ENCODE measurements at regions not wholly inside any gene's neighbourhood (a gene's known extent, or its start where the extent isn't known, plus 50 kb on each side); places are given as distances from the start of the nearest gene placed in this dataset.
"Not testable (repeated sequence)": the region's sequence is repeated elsewhere in the genome, so short reads cannot be mapped to it uniquely, and the experiment has no call there.

DNA sequence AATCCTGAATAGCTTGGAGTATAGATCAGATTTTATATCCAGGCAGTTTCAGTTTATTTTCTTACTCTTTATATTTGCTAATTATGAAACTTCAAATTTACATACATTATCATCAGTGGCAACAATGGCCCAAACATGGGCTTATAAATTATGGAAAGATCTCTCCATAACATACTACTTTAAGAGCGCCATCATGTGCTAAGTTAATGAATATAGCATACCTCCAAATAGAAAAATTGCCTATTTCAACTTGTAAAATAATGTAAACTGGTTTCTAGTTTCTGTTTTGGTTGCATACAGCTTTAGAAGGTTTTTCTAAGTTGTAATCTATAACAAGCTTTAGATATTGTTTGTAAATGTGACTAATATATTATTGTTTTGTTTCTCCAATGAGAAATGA lies 531.3 kb upstream of the UBE2E2 start:
- Histone ChIP-seq H3K27ac (ENCODE audit: low read length) (no peak overlapping the region), H3K4me1 (ENCODE audit: control insufficient read depth, insufficient read depth, low read length) (no peaks in the 10 kb centered on the region), H3K27me3 (ENCODE audit: control insufficient read depth, insufficient read depth, low read length) (no peaks in the 10 kb centered on the region), H3K36me3 (ENCODE audit: control insufficient read depth, insufficient read depth, low read length) (no peaks in the 10 kb centered on the region), H3K4me3 (ENCODE audit: low read length) (no peak overlapping the region), H3K9me3 (ENCODE audit: control insufficient read depth, low read depth, low read length) (no peaks in the 10 kb centered on the region)
- no peak for DNase-seq
- 100% methylated on average over 1 of the region's 1 CpG for WGBS (ENCODE audit: insufficient coverage, low lambda C conversion rate)

- Histone ChIP-seq H3K4me1 (ENCODE audit: control insufficient read depth, insufficient read depth, low read length) (no peaks in the 10 kb centered on the region), H3K4me3 (ENCODE audit: low read length) (no peak overlapping the region), H3K36me3 (ENCODE audit: control insufficient read depth, insufficient read depth, low read length) (no peaks in the 10 kb centered on the region), H3K27ac (ENCODE audit: low read length) (no peak overlapping the region), H3K9me3 (ENCODE audit: control insufficient read depth, low read depth, low read length) (no peaks in the 10 kb centered on the region), H3K27me3 (ENCODE audit: control insufficient read depth, insufficient read depth, low read length) (no peaks in the 10 kb centered on the region)
- no peak for DNase-seq
- no CpG with 5 or more reads among the region's 3 CpGs for WGBS (ENCODE audit: insufficient coverage, low lambda C conversion rate)
Measured at GRCh38 chr3:22684739-22685138, 518.4 kb upstream of the UBE2E2 start.

GRCh38 chr3:22685597-22685996 lies 517.5 kb upstream of the UBE2E2 start:
- Histone ChIP-seq H3K36me3 (ENCODE audit: control insufficient read depth, insufficient read depth, low read length) (no peaks in the 10 kb centered on the region), H3K4me3 (ENCODE audit: low read length) (no peak overlapping the region), H3K27me3 (ENCODE audit: control insufficient read depth, insufficient read depth, low read length) (no peaks in the 10 kb centered on the region), H3K9me3 (ENCODE audit: control insufficient read depth, low read depth, low read length) (no peaks in the 10 kb centered on the region), H3K27ac (ENCODE audit: low read length) (no peak overlapping the region), H3K4me1 (ENCODE audit: control insufficient read depth, insufficient read depth, low read length) (no peaks in the 10 kb centered on the region)
- WGBS (ENCODE audit: insufficient coverage, low lambda C conversion rate) = 62% methylated on average over 2 of the region's 2 CpGs
- DNase-seq = no peak

DNA sequence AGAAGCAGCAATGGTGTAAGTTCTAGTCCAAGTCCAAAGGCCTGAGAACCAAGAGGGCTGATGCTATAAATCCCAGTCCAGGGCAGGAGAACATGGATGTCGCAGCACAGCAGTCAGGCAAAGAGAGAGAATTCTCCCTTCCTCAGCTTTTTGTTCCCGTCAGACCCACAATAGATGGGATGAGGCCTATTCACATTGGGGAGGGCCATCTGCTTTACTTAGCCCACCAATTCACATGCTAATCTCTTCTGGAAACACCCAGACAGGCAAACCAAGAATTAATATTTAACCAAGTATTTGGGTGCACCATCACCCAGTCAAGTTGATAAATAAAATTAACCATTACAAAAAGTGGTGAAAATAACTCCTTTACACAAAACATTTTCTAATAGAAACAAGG lies 511.7 kb upstream of the UBE2E2 start:
- Histone ChIP-seq H3K27ac (ENCODE audit: low read length) (no peak overlapping the region), H3K9me3 (ENCODE audit: control insufficient read depth, low read depth, low read length) (no peaks in the 10 kb centered on the region), H3K27me3 (ENCODE audit: control insufficient read depth, insufficient read depth, low read length) (no peaks in the 10 kb centered on the region), H3K4me3 (ENCODE audit: low read length) (no peak overlapping the region), H3K4me1 (ENCODE audit: control insufficient read depth, insufficient read depth, low read length) (no peaks in the 10 kb centered on the region), H3K36me3 (ENCODE audit: control insufficient read depth, insufficient read depth, low read length) (no peaks in the 10 kb centered on the region)
- no CpG with 5 or more reads among the region's 2 CpGs for WGBS (ENCODE audit: insufficient coverage, low lambda C conversion rate)
- no peak for DNase-seq

GRCh38 chr3:22691856-22692628 lies 511.1 kb upstream of the UBE2E2 start:
- Histone ChIP-seq H3K9me3 (ENCODE audit: control insufficient read depth, low read depth, low read length) (no peaks in the 10 kb centered on the region), H3K4me3 (ENCODE audit: low read length) (no peak overlapping the region), H3K27me3 (ENCODE audit: control insufficient read depth, insufficient read depth, low read length) (no peaks in the 10 kb centered on the region), H3K4me1 (ENCODE audit: control insufficient read depth, insufficient read depth, low read length) (no peaks in the 10 kb centered on the region), H3K27ac (ENCODE audit: low read length) (no peak overlapping the region), H3K36me3 (ENCODE audit: control insufficient read depth, insufficient read depth, low read length) (no peaks in the 10 kb centered on the region)
- WGBS (ENCODE audit: insufficient coverage, low lambda C conversion rate) = 36% methylated on average over 4 of the region's 5 CpGs
- no peak for DNase-seq

GRCh38 chr3:22700876-22701275 lies 502.3 kb upstream of the UBE2E2 start:
- no peak for DNase-seq
- Histone ChIP-seq H3K27me3 (ENCODE audit: control insufficient read depth, insufficient read depth, low read length) (no peaks in the 10 kb centered on the region), H3K9me3 (ENCODE audit: control insufficient read depth, low read depth, low read length) (no peaks in the 10 kb centered on the region), H3K4me3 (ENCODE audit: low read length) (no peak overlapping the region), H3K36me3 (ENCODE audit: control insufficient read depth, insufficient read depth, low read length) (no peaks in the 10 kb centered on the region), H3K4me1 (ENCODE audit: control insufficient read depth, insufficient read depth, low read length) (no peaks in the 10 kb centered on the region), H3K27ac (ENCODE audit: low read length) (no peak overlapping the region)

GRCh38 chr3:22704166-22704565 lies 499.0 kb upstream of the UBE2E2 start:
- no peaks in the 10 kb centered on the region for H3K36me3 ChIP-seq (ENCODE audit: control insufficient read depth, insufficient read depth, low read length)
- WGBS (ENCODE audit: insufficient coverage, low lambda C conversion rate) = 100% methylated on average over 1 of the region's 3 CpGs
- peaks cover 4% of the 10 kb centered on the region for H3K9me3 ChIP-seq (ENCODE audit: control insufficient read depth, low read depth, low read length)
- H3K27me3 ChIP-seq (ENCODE audit: control insufficient read depth, insufficient read depth, low read length) = no peaks in the 10 kb centered on the region
- no peaks in the 10 kb centered on the region for H3K4me1 ChIP-seq (ENCODE audit: control insufficient read depth, insufficient read depth, low read length)
- no peak overlapping the region for H3K27ac ChIP-seq (ENCODE audit: low read length)
- no peak overlapping the region for H3K4me3 ChIP-seq (ENCODE audit: low read length)
- DNase-seq = no peak

GRCh38 chr3:22704571-22705354 lies 498.4 kb upstream of the UBE2E2 start:
- no peak overlapping the region for H3K4me3 ChIP-seq (ENCODE audit: low read length)
- no peaks in the 10 kb centered on the region for H3K27me3 ChIP-seq (ENCODE audit: control insufficient read depth, insufficient read depth, low read length)
- WGBS (ENCODE audit: insufficient coverage, low lambda C conversion rate) = 100% methylated on average over 2 of the region's 6 CpGs
- no peaks in the 10 kb centered on the region for H3K36me3 ChIP-seq (ENCODE audit: control insufficient read depth, insufficient read depth, low read length)
- H3K27ac ChIP-seq (ENCODE audit: low read length) = no peak overlapping the region
- no peak for DNase-seq
- H3K4me1 ChIP-seq (ENCODE audit: control insufficient read depth, insufficient read depth, low read length) = no peaks in the 10 kb centered on the region
- H3K9me3 ChIP-seq (ENCODE audit: control insufficient read depth, low read depth, low read length) = peaks cover 4% of the 10 kb centered on the region

DNA sequence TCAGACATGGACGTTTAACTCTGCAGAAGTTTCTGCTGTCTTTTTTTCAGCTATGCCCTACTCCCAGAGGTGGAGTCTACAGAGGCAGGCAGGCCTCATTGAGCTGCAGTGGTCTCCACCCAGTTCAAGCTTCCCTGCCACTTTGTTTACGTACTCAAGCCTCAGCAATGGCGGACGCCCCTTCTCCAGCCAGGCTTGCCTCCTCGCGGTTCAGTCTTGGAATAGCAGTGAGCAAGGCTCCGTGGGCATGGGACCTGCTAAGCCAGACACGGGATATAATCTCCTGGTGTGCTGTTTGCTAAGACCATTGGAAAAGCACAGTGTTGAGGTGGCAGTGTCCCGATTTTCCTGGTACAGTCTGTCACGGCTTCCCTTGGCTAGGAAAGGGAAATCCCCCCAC lies 496.2 kb upstream of the UBE2E2 start:
- H3K27me3 ChIP-seq (ENCODE audit: control insufficient read depth, insufficient read depth, low read length); H3K4me3 ChIP-seq (ENCODE audit: low read length); H3K9me3 ChIP-seq (ENCODE audit: control insufficient read depth, low read depth, low read length); DNase-seq; H3K36me3 ChIP-seq (ENCODE audit: control insufficient read depth, insufficient read depth, low read length); H3K4me1 ChIP-seq (ENCODE audit: control insufficient read depth, insufficient read depth, low read length); H3K27ac ChIP-seq (ENCODE audit: low read length): not testable (repeated sequence)
- no CpG with 5 or more reads among the region's 10 CpGs for WGBS (ENCODE audit: insufficient coverage, low lambda C conversion rate)

DNA sequence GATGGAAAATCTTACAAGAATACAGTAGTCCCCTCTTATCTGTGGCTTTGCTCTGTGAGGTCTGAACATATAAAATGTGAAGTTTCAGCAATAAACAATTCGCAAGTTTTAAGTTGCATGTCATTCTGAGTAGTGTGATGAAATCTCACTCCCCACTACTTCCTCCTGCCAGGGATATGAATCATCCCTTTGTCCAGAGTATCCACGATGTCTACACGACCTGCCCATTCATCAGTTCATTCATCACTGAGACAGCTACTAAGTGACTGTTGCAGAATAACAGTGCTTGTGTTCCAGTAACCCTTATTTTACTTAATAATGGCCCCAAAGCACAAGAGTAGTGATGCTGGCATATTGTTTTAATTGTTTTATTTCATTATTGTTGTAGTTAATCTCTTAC lies 489.2 kb upstream of the UBE2E2 start:
- 83% methylated on average over 1 of the region's 3 CpGs for WGBS (ENCODE audit: insufficient coverage, low lambda C conversion rate)

DNA sequence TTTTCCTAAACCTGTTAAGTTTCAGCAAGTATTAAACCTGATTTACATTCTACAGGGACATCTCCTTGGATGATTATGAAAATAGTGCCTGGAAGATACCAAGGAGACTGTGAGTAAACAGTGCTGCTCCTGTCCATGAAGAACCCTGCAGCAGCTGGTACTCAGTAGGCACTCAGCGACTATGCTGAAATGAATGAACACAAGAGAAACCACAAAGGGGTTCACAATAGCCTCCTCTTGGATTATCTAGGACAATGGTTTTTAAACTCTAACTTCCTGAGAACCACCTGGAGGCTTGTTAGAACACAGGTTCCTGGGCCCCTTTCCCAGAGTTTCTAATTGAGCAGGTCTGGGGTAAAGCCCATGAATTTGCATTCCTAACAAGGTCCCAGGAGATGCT lies 488.4 kb upstream of the UBE2E2 start:
- no CpG with 5 or more reads among the region's 1 CpG for WGBS (ENCODE audit: insufficient coverage, low lambda C conversion rate)
- Histone ChIP-seq H3K9me3 (ENCODE audit: control insufficient read depth, low read depth, low read length) (no peaks in the 10 kb centered on the region), H3K4me1 (ENCODE audit: control insufficient read depth, insufficient read depth, low read length) (no peaks in the 10 kb centered on the region), H3K27me3 (ENCODE audit: control insufficient read depth, insufficient read depth, low read length) (no peaks in the 10 kb centered on the region), H3K4me3 (ENCODE audit: low read length) (no peak overlapping the region), H3K27ac (ENCODE audit: low read length) (no peak overlapping the region), H3K36me3 (ENCODE audit: control insufficient read depth, insufficient read depth, low read length) (no peaks in the 10 kb centered on the region)
- no peak for DNase-seq

More for the DNA sequence above, 489.2 kb upstream of the UBE2E2 start:
- Histone ChIP-seq H3K27ac (ENCODE audit: low read length) (no peak overlapping the region), H3K36me3 (ENCODE audit: control insufficient read depth, insufficient read depth, low read length) (no peaks in the 10 kb centered on the region), H3K4me1 (ENCODE audit: control insufficient read depth, insufficient read depth, low read length) (no peaks in the 10 kb centered on the region), H3K4me3 (ENCODE audit: low read length) (no peak overlapping the region), H3K27me3 (ENCODE audit: control insufficient read depth, insufficient read depth, low read length) (no peaks in the 10 kb centered on the region), H3K9me3 (ENCODE audit: control insufficient read depth, low read depth, low read length) (no peaks in the 10 kb centered on the region)
- DNase-seq = no peak

All from large intestine (tissue), 3 donors.